Heart left ventricle (tissue), 16 donors: ENCODE measurements at regions not wholly inside any gene's neighbourhood (a gene's known extent, or its start where the extent isn't known, plus 50 kb on each side); places are given as distances from the start of the nearest gene placed in this dataset.

Experiments
- ATAC-seq, 4 donors: fragments of 200-7000 bp; cut with Tn5 transposase; one replicate each; pipeline ENCODE4 v1.9.1; 2020 to 2022; ENCODE audit warnings: moderate library complexity in 4 of 4, mild to moderate bottlenecking in 3 of 4, moderate number of reproducible peaks in 1 of 4
- DNase-seq, 5 donors: peaks; one replicate each; pipeline ENCODE4 v3.0.0-alpha.2; 2020
- H3K27ac ChIP-seq, 12 donors: fragments of 200-600 bp; sonication (generic) in 4 of 12; one replicate each; pipeline versions ENCODE4 v1.5.0 to v1.8.0; 2016 to 2022; ENCODE audit warnings: mild to moderate bottlenecking in 2 of 12
- H3K27me3 ChIP-seq, 9 donors: fragments of 200-600 bp; sonication (generic) in 2 of 9; one replicate each; pipeline versions ENCODE4 v1.5.1 to v1.8.0; 2016 to 2022; ENCODE audit warnings: mild to moderate bottlenecking in 3 of 9
- H3K36me3 ChIP-seq, 9 donors: fragments of 200-600 bp; sonication (generic) in 2 of 9; one replicate each; pipeline versions ENCODE4 v1.5.0 to v1.8.0; 2018 to 2022; ENCODE audit warnings: mild to moderate bottlenecking in 2 of 9
- H3K4me1 ChIP-seq, 12 donors: fragments of 200-600 bp; sonication (generic) in 4 of 12; one replicate each; pipeline versions ENCODE4 v1.5.0 to v1.8.0; 2016 to 2022; ENCODE audit warnings: mild to moderate bottlenecking in 3 of 12
- H3K4me3 ChIP-seq, 12 donors: fragments of 200-600 bp; sonication (generic) in 4 of 12; one replicate each; pipeline versions ENCODE4 v1.5.0 to v1.8.0; 2017 to 2022; ENCODE audit warnings: mild to moderate bottlenecking in 9 of 12, moderate library complexity in 4 of 12
- H3K9me3 ChIP-seq, 12 donors: fragments of 200-600 bp; sonication (generic) in 4 of 12; one replicate each; pipeline versions ENCODE4 v1.5.0 to v1.8.0; 2016 to 2022; ENCODE audit warnings: mild to moderate bottlenecking in 1 of 12
- POLR2A ChIP-seq, 2 donors: fragments of 450-650 bp; IDR thresholded peaks; one replicate each; pipeline ENCODE4 v1.6.1; 2017; ENCODE audit warnings: antibody characterized with exemption in 2 of 2, mild to moderate bottlenecking in 2 of 2, moderate library complexity in 2 of 2
- WGBS, 4 donors: extraction: QIAGEN DNeasy Blood & Tissue Kit in 2 of 4; methylation state at CpG; one replicate each; pipeline versions ENCODE4 v1.1.5 to v1.1.7; 2013 to 2018; 5-methylcytosine and 5-hydroxymethylcytosine counted together
- intact Hi-C, 10 donors: fragments of 100-400 bp; cut with DNase I; formaldehyde crosslinking; loops; one replicate each; pipeline versions ENCODE4 v1.11.1 to v1.14.2; 2022
- TF ChIP-seq, protein P1 (sequence below), 12 donors: fragments of 200-600 bp; sonication (generic) in 4 of 12; IDR thresholded peaks; one replicate each; pipeline versions ENCODE4 v1.5.0 to v1.8.0; 2018 to 2022; ENCODE audit warnings: antibody characterized with exemption in 12 of 12, mild to moderate bottlenecking in 5 of 12
- donor health status: ischemic (EF 13 %, LVEDD 7.1; RV severe dilation, severe dysfunction).
- donor health status: healthy with polysubstance abuse.
- donor health status: DM: no; HTN: yes; CAD: no.
- donor health status: DM: no; HTN: no; CAD: no.
- donor health status: ischemic (EF 25% LVEDD 6.9; RV normal size, moderate dysfunction).
- donor health status: ischemic (EF 25% LVEDD 5.7; RV mildly dilated, moderate dysfunction).
- donor health status: healthy.
- donor health status: DM: yes; HTN: yes; CAD: no.
- donor health status: ischemic (EF 35%, LVEDD 5.7; RV mildly dilated, moderate dysfunction).
- donor health status: nonischemic (EF 11% LVEDD 7.7; RV severe dilation, severe dysfunction).
- donor health status: DM: yes; HTN: yes; CAD: no.
- donor health status: PGD.
- donor health status: ischemic (EF 29% LVEDD 5.4; RV normal size, mild dysfunction).
- donor health status: nonischemic (EF 23%, LVEDD 6.1; RV moderate dilation, normal function).

DNA sequence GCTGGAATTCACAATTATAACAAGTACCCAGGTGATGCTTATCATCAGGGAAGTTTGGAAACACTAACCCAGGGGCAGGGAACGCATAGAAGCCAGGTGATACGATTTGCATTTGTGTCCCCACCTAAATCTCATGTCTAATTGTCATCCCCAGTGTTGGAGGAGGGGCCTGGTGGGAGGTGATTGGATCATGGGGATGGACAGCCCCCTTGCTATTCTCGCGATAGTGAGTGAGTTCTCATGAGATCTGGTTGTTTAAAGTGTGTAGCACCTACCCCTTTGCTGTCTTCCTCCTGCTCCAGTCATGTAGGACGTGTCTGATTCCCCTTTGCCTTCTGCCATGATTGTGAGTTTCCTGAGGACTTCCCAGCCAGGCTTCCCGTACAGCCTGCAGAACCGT is 276.3 kb downstream of the UTP18 start:
- no peak for ATAC-seq
- no peak overlapping the region for H3K4me3 ChIP-seq
- no peaks in the 10 kb centered on the region for H3K9me3 ChIP-seq
- no peaks in the 10 kb centered on the region for H3K27me3 ChIP-seq
- no peaks in the 10 kb centered on the region for H3K4me1 ChIP-seq
- intact Hi-C loops = loop anchor here in 5 of 10 donors (5.0 to 10.0 kb wide), 5 partner anchors 162 to 242 kb away; no protein-coding TSS in a partner anchor
- no peak for TF ChIP-seq POLR2A (IDR thresholded peaks at IDR 0.05)
- TF ChIP-seq, protein P1, sequence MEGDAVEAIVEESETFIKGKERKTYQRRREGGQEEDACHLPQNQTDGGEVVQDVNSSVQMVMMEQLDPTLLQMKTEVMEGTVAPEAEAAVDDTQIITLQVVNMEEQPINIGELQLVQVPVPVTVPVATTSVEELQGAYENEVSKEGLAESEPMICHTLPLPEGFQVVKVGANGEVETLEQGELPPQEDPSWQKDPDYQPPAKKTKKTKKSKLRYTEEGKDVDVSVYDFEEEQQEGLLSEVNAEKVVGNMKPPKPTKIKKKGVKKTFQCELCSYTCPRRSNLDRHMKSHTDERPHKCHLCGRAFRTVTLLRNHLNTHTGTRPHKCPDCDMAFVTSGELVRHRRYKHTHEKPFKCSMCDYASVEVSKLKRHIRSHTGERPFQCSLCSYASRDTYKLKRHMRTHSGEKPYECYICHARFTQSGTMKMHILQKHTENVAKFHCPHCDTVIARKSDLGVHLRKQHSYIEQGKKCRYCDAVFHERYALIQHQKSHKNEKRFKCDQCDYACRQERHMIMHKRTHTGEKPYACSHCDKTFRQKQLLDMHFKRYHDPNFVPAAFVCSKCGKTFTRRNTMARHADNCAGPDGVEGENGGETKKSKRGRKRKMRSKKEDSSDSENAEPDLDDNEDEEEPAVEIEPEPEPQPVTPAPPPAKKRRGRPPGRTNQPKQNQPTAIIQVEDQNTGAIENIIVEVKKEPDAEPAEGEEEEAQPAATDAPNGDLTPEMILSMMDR (IDR thresholded peaks at IDR 0.05) = no peak
- H3K36me3 ChIP-seq = no peaks in the 10 kb centered on the region
- no peak for DNase-seq
- WGBS, 4 donors = 72 to 81% (median 79%) methylated on average over 7 of the region's 7 CpGs
- no peak overlapping the region for H3K27ac ChIP-seq

DNA sequence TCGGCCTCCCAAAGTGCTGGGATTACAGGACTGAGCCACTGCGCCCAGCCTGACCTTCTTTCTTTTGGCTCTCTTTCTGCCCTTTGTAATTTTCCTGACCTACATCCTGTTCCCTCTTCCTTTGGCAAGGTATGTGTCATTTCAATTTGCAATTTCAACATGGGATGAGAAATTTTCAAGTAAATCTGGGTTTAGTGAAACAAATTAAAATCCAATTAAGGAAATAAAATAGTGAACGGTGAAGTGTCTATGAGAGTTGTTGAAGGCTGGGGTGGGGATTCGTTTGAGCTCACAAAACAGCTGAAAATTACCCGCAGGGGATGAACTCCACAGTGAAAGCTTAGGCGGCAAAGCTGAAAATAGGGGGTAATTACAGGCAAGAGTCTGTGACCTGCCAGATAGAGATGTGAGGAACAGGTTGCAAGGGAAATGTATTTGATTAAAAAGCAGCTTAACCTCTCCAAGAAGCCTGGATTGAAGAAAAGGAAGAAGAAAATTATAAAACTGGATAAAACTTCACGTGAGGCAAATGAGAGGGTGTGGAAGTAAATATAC is 277.7 kb downstream of the UTP18 start:
- no peak for TF ChIP-seq POLR2A (IDR thresholded peaks at IDR 0.05)
- TF ChIP-seq, protein P1 (IDR thresholded peaks at IDR 0.05) = no peak

DNA sequence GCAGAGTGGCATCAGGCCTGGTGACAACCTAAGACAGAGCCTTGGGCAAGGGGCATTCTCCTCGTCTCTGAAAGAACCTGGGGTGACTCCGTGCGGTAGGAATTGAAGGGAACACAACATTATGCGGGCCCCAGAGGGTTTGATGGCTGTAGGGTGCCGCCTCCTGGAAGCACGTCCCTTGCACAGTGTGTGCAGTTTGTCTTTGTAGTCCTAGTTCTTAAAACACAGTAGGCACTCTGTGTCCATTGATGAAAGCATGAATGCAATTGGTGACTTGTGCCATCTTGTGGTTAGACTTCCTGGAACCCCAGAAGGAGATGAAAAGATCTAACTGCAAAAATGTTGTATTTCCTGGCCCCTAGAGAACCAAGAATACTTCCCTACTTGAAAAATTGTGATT is 279.8 kb downstream of the UTP18 start:
- 80 to 87% (median 83%) methylated on average over 6 of the region's 6 CpGs for WGBS, 4 donors
- ATAC-seq (no peak), DNase-seq (no peak)
- no peak for TF ChIP-seq POLR2A (IDR thresholded peaks at IDR 0.05)
- TF ChIP-seq, protein P1 (IDR thresholded peaks at IDR 0.05) = no peak
- H3K36me3 ChIP-seq = no peaks in the 10 kb centered on the region
- no peaks in the 10 kb centered on the region for H3K27me3 ChIP-seq
- H3K4me3 ChIP-seq = no peak overlapping the region
- no peaks in the 10 kb centered on the region for H3K4me1 ChIP-seq
- H3K9me3 ChIP-seq = no peaks in the 10 kb centered on the region
- no peak overlapping the region for H3K27ac ChIP-seq
- intact Hi-C loops = no loop called here

More for the DNA sequence above, 277.7 kb downstream of the UTP18 start:
- DNase-seq (no peak), ATAC-seq (no peak)
- Histone ChIP-seq H3K4me3 (no peak overlapping the region), H3K9me3 (no peaks in the 10 kb centered on the region), H3K27ac (no peak overlapping the region), H3K4me1 (no peaks in the 10 kb centered on the region), H3K27me3 (no peaks in the 10 kb centered on the region), H3K36me3 (no peaks in the 10 kb centered on the region)
- intact Hi-C loops = loop anchor here in 5 of 10 donors (5.0 to 10.0 kb wide), 5 partner anchors 163 to 243 kb away; no protein-coding TSS in a partner anchor
- WGBS, 4 donors = 66 to 73% (median 71%) methylated on average over 7 of the region's 7 CpGs

DNA sequence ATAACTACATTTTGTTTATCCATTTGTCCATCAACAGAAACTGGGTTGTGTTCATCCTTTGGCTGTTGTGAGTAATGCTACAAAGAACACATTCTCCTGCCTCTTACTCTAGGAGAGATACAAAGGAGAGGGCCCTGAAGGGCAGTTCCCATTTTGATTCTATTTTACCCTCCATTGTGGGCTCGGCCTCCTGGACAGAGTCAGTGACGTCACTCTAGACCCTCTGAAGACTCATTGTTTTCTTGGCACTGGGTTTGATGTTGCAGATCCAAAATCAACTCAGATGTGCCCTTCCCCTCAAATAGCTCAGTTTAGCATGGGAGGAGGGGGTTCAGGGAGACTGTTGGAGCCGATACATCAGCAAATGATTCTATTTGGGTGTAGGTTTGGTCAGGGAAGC is 280.9 kb downstream of the UTP18 start:
- no peaks in the 10 kb centered on the region for H3K4me1 ChIP-seq
- H3K4me3 ChIP-seq = no peak overlapping the region
- no peaks in the 10 kb centered on the region for H3K36me3 ChIP-seq
- no peak for TF ChIP-seq POLR2A (IDR thresholded peaks at IDR 0.05)
- TF ChIP-seq, protein P1 (IDR thresholded peaks at IDR 0.05) = no peak
- no peaks in the 10 kb centered on the region for H3K27me3 ChIP-seq
- H3K27ac ChIP-seq = no peak overlapping the region
- no peak for DNase-seq
- intact Hi-C loops = no loop called here
- WGBS, 4 donors = 54 to 73% (median 69%) methylated on average over 3 of the region's 3 CpGs
- no peak for ATAC-seq
- H3K9me3 ChIP-seq = no peaks in the 10 kb centered on the region
